ENCODE measurements at regions not wholly inside any gene's neighbourhood (a gene's known extent, or its start where the extent isn't known, plus 50 kb on each side); places are given as distances from the start of the nearest gene placed in this dataset.

- intact Hi-C loops (cut with micrococcal nuclease) = no loop called here
- DNase-seq = no peak
- H3K4me3 Mint-ChIP-seq = no peak overlapping the region
- POLR2A ChIA-PET = interaction anchor here (1.0 kb wide), 1 partner anchor 27 kb away, joined by 3 read pairs; no protein-coding TSS in a partner anchor
- no peak for ATAC-seq
- H3K9me3 Mint-ChIP-seq = peaks cover 4% of the 10 kb centered on the region
- no peaks in the 10 kb centered on the region for H3K27me3 Mint-ChIP-seq
- peaks cover 65% of the 10 kb centered on the region for H3K4me1 Mint-ChIP-seq (ENCODE audit: low read depth)
- no peak for TF ChIP-seq CTCF (IDR thresholded peaks at IDR 0.05)
- H3K27ac Mint-ChIP-seq = no peak overlapping the region
- peaks cover 2% of the 10 kb centered on the region for H3K36me3 Mint-ChIP-seq (ENCODE audit: low read depth)
- CTCF ChIA-PET = no interaction called here
Measured at GRCh38 chr3:31220431-31220830, 312.3 kb upstream of the STT3B start.

- TF ChIP-seq CTCF (IDR thresholded peaks at IDR 0.05) = no peak
- H3K9me3 Mint-ChIP-seq = peaks cover 7% of the 10 kb centered on the region
- CTCF ChIA-PET = interaction anchor here (2.6 kb wide), 1 partner anchor 24 kb away, joined by 8 read pairs; no protein-coding TSS in a partner anchor
- H3K4me3 Mint-ChIP-seq = no peak overlapping the region
- no peak overlapping the region for H3K27ac Mint-ChIP-seq
- peaks cover 11% of the 10 kb centered on the region for H3K36me3 Mint-ChIP-seq (ENCODE audit: low read depth)
- peaks cover 73% of the 10 kb centered on the region for H3K4me1 Mint-ChIP-seq (ENCODE audit: low read depth)
- ATAC-seq = no peak
- no peak for DNase-seq
- H3K27me3 Mint-ChIP-seq = no peaks in the 10 kb centered on the region
- POLR2A ChIA-PET = no interaction called here
- intact Hi-C loops (cut with micrococcal nuclease) = no loop called here
Measured at GRCh38 chr3:31223278-31223677, 309.4 kb upstream of the STT3B start.

GRCh38 chr3:31224936-31225335 is 307.8 kb upstream of the STT3B start:
- no peak for ATAC-seq
- POLR2A ChIA-PET = interaction anchor here (1.5 kb wide), 1 partner anchor 27 kb away, joined by 3 read pairs; no protein-coding TSS in a partner anchor

GRCh38 chr3:31225923-31226322 is 306.8 kb upstream of the STT3B start:
- ChIA-PET POLR2A (interaction anchor here (0.9 kb wide), 1 partner anchor 26 kb away, joined by 4 read pairs; no protein-coding TSS in a partner anchor), CTCF (interaction anchor here (1.1 to 2.8 kb wide), 2 partner anchors 9 kb away, joined by 4 to 10 read pairs; no protein-coding TSS in a partner anchor)
- Mint-ChIP-seq H3K27me3 (no peaks in the 10 kb centered on the region), H3K4me1 (ENCODE audit: low read depth) (peaks cover 71% of the 10 kb centered on the region), H3K27ac (peak overlapping the region; percentile 81), H3K9me3 (peaks cover 6% of the 10 kb centered on the region), H3K36me3 (ENCODE audit: low read depth) (peaks cover 15% of the 10 kb centered on the region), H3K4me3 (no peak overlapping the region)
- intact Hi-C loops (cut with micrococcal nuclease) = loop anchor here (2.0 kb wide), 1 partner anchor 15 kb away; no protein-coding TSS in a partner anchor
- TF ChIP-seq CTCF (IDR thresholded peaks at IDR 0.05) = no peak
- no peak for ATAC-seq
- DNase-seq = no peak

More at GRCh38 chr3:31224936-31225335, 307.8 kb upstream of the STT3B start:
- Mint-ChIP-seq H3K27me3 (no peaks in the 10 kb centered on the region), H3K9me3 (peaks cover 10% of the 10 kb centered on the region), H3K27ac (no peak overlapping the region), H3K36me3 (ENCODE audit: low read depth) (peaks cover 17% of the 10 kb centered on the region), H3K4me1 (ENCODE audit: low read depth) (peaks cover 72% of the 10 kb centered on the region), H3K4me3 (no peak overlapping the region)
- DNase-seq = no peak
- intact Hi-C loops (cut with micrococcal nuclease) = no loop called here
- CTCF ChIA-PET = interaction anchor here (1.1 to 2.8 kb wide), 3 partner anchors 8 to 22 kb away, joined by 4 to 10 read pairs (median 8); no protein-coding TSS in a partner anchor
- no peak for TF ChIP-seq CTCF (IDR thresholded peaks at IDR 0.05)

GRCh38 chr3:31226346-31226745 is 306.4 kb upstream of the STT3B start:
- Mint-ChIP-seq H3K4me1 (ENCODE audit: low read depth) (peaks cover 73% of the 10 kb centered on the region), H3K27me3 (no peaks in the 10 kb centered on the region), H3K9me3 (peaks cover 6% of the 10 kb centered on the region), H3K27ac (peak overlapping the region; percentile 81), H3K36me3 (ENCODE audit: low read depth) (peaks cover 15% of the 10 kb centered on the region), H3K4me3 (no peak overlapping the region)
- no peak for TF ChIP-seq CTCF (IDR thresholded peaks at IDR 0.05)
- ATAC-seq = peak; percentile 41
- POLR2A ChIA-PET = interaction anchor here (0.9 to 1.0 kb wide), 2 partner anchors 8 to 25 kb away, joined by 3 to 4 read pairs; no protein-coding TSS in a partner anchor
- peak; percentile 42 for DNase-seq
- intact Hi-C loops (cut with micrococcal nuclease) = loop anchor here (2.0 kb wide), 1 partner anchor 14 kb away; no protein-coding TSS in a partner anchor
- CTCF ChIA-PET = interaction anchor here (1.1 to 2.8 kb wide), 3 partner anchors 9 to 23 kb away, joined by 3 to 10 read pairs (median 4); no protein-coding TSS in a partner anchor
